Testis (tissue), 2 donors: ENCODE measurements at regions not wholly inside any gene's neighbourhood (a gene's known extent, or its start where the extent isn't known, plus 50 kb on each side); places are given as distances from the start of the nearest gene placed in this dataset.

Source experiments
- POLR2A ChIP-seq: fragments of 450-650 bp; IDR thresholded peaks from one replicate; pipeline ENCODE4 v1.6.1; 2017; ENCODE audit warnings: antibody characterized with exemption, mild to moderate bottlenecking, moderate library complexity
- TF ChIP-seq, protein P1 (sequence below), 3 experiments: fragments of 450-650 bp in 2 of 3; fragments of 200-600 bp in 1 of 3; sonication (generic) in 1 of 3; IDR thresholded peaks; one replicate each; pipeline ENCODE4 v1.5.1; 2016 to 2019; ENCODE audit warnings: antibody characterized with exemption in 3 of 3, mild to moderate bottlenecking in 2 of 3, moderate library complexity in 1 of 3

DNA sequence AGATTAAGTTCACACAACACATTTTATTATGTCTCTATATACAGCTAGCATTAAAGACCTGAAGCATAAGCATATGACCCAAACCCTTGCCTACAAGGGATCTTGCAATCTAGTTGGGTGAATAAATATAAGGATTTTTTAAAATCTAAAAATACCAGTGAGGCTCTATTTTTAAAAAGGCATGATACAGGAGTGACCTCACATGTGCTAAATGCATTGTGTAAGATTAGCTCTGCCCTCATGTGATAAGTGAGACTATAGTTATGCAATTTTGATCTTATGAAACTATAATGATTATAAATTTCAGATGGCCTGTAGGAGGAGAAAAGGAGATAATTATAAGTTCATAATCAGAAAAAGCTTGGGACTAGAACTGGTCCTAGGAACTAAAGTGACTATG, 451.0 kb upstream of the MAN1A1 start:
- TF ChIP-seq, protein P1, sequence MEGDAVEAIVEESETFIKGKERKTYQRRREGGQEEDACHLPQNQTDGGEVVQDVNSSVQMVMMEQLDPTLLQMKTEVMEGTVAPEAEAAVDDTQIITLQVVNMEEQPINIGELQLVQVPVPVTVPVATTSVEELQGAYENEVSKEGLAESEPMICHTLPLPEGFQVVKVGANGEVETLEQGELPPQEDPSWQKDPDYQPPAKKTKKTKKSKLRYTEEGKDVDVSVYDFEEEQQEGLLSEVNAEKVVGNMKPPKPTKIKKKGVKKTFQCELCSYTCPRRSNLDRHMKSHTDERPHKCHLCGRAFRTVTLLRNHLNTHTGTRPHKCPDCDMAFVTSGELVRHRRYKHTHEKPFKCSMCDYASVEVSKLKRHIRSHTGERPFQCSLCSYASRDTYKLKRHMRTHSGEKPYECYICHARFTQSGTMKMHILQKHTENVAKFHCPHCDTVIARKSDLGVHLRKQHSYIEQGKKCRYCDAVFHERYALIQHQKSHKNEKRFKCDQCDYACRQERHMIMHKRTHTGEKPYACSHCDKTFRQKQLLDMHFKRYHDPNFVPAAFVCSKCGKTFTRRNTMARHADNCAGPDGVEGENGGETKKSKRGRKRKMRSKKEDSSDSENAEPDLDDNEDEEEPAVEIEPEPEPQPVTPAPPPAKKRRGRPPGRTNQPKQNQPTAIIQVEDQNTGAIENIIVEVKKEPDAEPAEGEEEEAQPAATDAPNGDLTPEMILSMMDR (IDR thresholded peaks at IDR 0.05), result no peak
- no peak for TF ChIP-seq POLR2A
